GM12864 (cell line): ENCODE measurements at regions not wholly inside any gene's neighbourhood (a gene's known extent, or its start where the extent isn't known, plus 50 kb on each side); places are given as distances from the start of the nearest gene placed in this dataset.

Source experiments
- DNase-seq: peaks from one replicate; pipeline ENCODE4 v3.0.0-alpha.2; 2011; ENCODE audit warnings: low read depth
- H3K4me3 ChIP-seq: 2 replicates; pipeline ENCODE4 v1.5.1; 2011; ENCODE audit warnings: mild to moderate bottlenecking, low read depth, low read length, control low read depth
- TF ChIP-seq, protein P1 (sequence below): IDR thresholded peaks from 2 replicates; pipeline ENCODE4 v1.5.1; 2011; ENCODE audit warnings: low read depth, mild to moderate bottlenecking, moderate library complexity, low read length, control low read depth, inconsistent platforms; ENCODE audit errors: missing control alignments

- TF ChIP-seq, protein P1, sequence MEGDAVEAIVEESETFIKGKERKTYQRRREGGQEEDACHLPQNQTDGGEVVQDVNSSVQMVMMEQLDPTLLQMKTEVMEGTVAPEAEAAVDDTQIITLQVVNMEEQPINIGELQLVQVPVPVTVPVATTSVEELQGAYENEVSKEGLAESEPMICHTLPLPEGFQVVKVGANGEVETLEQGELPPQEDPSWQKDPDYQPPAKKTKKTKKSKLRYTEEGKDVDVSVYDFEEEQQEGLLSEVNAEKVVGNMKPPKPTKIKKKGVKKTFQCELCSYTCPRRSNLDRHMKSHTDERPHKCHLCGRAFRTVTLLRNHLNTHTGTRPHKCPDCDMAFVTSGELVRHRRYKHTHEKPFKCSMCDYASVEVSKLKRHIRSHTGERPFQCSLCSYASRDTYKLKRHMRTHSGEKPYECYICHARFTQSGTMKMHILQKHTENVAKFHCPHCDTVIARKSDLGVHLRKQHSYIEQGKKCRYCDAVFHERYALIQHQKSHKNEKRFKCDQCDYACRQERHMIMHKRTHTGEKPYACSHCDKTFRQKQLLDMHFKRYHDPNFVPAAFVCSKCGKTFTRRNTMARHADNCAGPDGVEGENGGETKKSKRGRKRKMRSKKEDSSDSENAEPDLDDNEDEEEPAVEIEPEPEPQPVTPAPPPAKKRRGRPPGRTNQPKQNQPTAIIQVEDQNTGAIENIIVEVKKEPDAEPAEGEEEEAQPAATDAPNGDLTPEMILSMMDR, result no peak
- H3K4me3 ChIP-seq, result no peak overlapping the region
- no peak for DNase-seq
These were observed 104.8 kb upstream of the SLC45A1 start for GRCh38 chr1:8213136-8213535.

- TF ChIP-seq, protein P1, result no peak
- DNase-seq, result no peak
- H3K4me3 ChIP-seq, result no peak overlapping the region
These were observed 105.3 kb upstream of the SLC45A1 start for GRCh38 chr1:8212580-8213031.

- no peak overlapping the region for H3K4me3 ChIP-seq
- TF ChIP-seq, protein P1, result no peak
- no peak for DNase-seq
These were observed 105.9 kb upstream of the SLC45A1 start for GRCh38 chr1:8211883-8212579.

- DNase-seq, result no peak
- TF ChIP-seq, protein P1, result no peak
- H3K4me3 ChIP-seq, result no peak overlapping the region
These were observed 106.5 kb upstream of the SLC45A1 start for GRCh38 chr1:8211251-8211882.

DNA sequence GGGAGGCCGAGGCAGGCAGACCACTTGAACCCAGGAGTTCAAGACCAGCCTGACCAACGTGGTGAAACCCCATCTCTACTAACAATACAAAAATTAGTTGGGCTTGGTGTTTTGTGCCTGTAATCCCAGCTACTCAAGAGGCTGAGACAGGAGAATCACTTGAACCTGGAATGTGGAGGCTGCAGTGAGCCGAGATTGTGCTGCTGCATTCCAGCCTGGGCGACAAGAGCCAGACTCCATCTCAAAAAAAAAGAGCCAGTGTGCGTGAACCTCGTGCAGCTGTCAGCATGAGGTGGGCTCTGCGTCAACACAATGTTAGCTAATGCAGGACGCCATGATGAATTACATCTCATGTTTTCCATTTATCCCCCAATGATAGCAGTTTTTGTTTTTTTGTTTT, 110.7 kb upstream of the SLC45A1 start:
- TF ChIP-seq, protein P1, result no peak
- no peak for DNase-seq
- no peak overlapping the region for H3K4me3 ChIP-seq

- TF ChIP-seq, protein P1, result no peak
- DNase-seq, result no peak
- H3K4me3 ChIP-seq, result no peak overlapping the region
These were observed 111.5 kb upstream of the SLC45A1 start for GRCh38 chr1:8206391-8206790.
